ENCODE measurements at regions not wholly inside any gene's neighbourhood (a gene's known extent, or its start where the extent isn't known, plus 50 kb on each side); places are given as distances from the start of the nearest gene placed in this dataset.

DNA sequence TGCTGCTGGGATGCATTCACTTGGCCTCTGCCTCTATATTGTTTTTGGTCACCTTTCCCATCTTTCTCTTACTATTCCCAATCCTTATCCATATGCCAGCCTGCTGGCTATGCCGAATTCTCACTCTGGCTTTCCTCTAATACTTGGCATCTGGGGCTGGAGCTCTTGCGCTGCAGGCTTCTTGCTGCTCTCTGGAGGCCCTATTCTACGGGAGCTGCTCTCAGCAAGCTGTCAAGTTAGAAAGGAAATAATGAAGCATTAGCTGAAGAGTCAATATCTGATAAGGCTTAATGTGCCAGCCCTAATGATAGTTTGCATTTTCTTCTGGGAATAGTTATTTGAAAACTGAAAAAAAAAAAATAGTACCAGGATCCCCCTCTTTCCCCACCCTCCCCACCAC is 125.3 kb upstream of the CYYR1 start:
- no peaks in the 10 kb centered on the region for H3K4me1 ChIP-seq
- TF ChIP-seq, protein P1, sequence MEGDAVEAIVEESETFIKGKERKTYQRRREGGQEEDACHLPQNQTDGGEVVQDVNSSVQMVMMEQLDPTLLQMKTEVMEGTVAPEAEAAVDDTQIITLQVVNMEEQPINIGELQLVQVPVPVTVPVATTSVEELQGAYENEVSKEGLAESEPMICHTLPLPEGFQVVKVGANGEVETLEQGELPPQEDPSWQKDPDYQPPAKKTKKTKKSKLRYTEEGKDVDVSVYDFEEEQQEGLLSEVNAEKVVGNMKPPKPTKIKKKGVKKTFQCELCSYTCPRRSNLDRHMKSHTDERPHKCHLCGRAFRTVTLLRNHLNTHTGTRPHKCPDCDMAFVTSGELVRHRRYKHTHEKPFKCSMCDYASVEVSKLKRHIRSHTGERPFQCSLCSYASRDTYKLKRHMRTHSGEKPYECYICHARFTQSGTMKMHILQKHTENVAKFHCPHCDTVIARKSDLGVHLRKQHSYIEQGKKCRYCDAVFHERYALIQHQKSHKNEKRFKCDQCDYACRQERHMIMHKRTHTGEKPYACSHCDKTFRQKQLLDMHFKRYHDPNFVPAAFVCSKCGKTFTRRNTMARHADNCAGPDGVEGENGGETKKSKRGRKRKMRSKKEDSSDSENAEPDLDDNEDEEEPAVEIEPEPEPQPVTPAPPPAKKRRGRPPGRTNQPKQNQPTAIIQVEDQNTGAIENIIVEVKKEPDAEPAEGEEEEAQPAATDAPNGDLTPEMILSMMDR (IDR thresholded peaks at IDR 0.05), result no peak
- H3K27ac ChIP-seq, result no peak overlapping the region
- DNase-seq (no peak), ATAC-seq (no peak)
- 73 to 83% (median 74%) methylated on average over 3 of the region's 3 CpGs for WGBS, 3 donors
- H3K4me3 ChIP-seq, result no peak overlapping the region
- no peaks in the 10 kb centered on the region for H3K36me3 ChIP-seq (ENCODE audit: insufficient read depth in 1 of 2, low read depth in 1 of 2)
- intact Hi-C loops (cut with DNase I), result no loop called here
- H3K27me3 ChIP-seq (ENCODE audit: insufficient read depth in 3 of 3, low read length in 2 of 3), result no peaks in the 10 kb centered on the region
- no peaks in the 10 kb centered on the region for H3K9me3 ChIP-seq

DNA sequence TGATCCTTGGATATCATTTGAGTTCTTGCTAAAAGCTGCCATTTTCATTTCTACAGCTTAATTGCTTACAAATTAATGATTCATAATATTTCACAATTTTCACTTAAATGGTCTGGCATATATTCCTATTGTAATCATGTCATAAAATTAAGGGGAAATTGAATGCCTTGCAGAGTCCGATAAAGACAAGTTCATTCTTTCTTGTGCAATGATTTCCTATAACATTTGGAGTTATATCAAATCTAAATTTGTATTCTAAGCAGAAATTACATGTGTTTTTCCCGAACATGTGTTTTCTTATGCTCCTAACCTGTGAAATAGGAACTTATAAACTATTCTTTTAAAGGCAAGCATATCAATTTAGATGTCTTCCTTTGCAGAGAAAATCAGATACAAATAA is 118.3 kb upstream of the CYYR1 start:
- Histone ChIP-seq H3K27ac (no peak overlapping the region), H3K4me1 (no peaks in the 10 kb centered on the region), H3K4me3 (no peak overlapping the region), H3K36me3 (ENCODE audit: insufficient read depth in 1 of 2, low read depth in 1 of 2) (no peaks in the 10 kb centered on the region), H3K27me3 (ENCODE audit: insufficient read depth in 3 of 3, low read length in 2 of 3) (no peaks in the 10 kb centered on the region), H3K9me3 (no peaks in the 10 kb centered on the region)
- TF ChIP-seq, protein P1 (IDR thresholded peaks at IDR 0.05), result no peak
- ATAC-seq, result no peak
- intact Hi-C loops (cut with DNase I), result no loop called here
- DNase-seq, result no peak
- WGBS, 3 donors, result 84 to 89% (median 86%) methylated on average over 2 of the region's 2 CpGs

DNA sequence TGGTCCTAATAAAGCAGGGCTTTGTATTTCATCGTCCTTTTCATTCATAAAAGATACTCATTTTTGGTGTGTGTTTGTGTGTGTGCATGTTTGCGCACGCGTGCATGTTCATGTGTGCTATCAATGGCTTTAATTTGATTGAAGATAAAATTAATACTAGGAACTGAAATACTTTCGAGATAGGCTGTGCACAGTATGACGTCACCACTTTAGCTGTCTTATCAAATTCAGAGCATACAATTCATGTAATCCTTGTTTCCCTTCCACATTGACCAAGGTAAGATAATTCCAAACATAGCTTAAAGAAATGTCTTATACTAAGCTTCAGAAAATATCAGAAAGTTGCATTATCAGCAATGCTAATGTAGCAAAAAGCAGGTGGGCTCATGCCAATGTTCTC is 113.6 kb upstream of the CYYR1 start:
- Histone ChIP-seq H3K4me1 (no peaks in the 10 kb centered on the region), H3K4me3 (no peak overlapping the region), H3K27me3 (ENCODE audit: insufficient read depth in 3 of 3, low read length in 2 of 3) (no peaks in the 10 kb centered on the region), H3K27ac (no peak overlapping the region), H3K9me3 (no peaks in the 10 kb centered on the region), H3K36me3 (ENCODE audit: insufficient read depth in 1 of 2, low read depth in 1 of 2) (no peaks in the 10 kb centered on the region)
- TF ChIP-seq, protein P1 (IDR thresholded peaks at IDR 0.05), result no peak
- DNase-seq, result no peak
- 78 to 89% (median 89%) methylated on average over 6 of the region's 6 CpGs for WGBS, 3 donors
- intact Hi-C loops (cut with DNase I), result no loop called here
- ATAC-seq, result no peak

DNA sequence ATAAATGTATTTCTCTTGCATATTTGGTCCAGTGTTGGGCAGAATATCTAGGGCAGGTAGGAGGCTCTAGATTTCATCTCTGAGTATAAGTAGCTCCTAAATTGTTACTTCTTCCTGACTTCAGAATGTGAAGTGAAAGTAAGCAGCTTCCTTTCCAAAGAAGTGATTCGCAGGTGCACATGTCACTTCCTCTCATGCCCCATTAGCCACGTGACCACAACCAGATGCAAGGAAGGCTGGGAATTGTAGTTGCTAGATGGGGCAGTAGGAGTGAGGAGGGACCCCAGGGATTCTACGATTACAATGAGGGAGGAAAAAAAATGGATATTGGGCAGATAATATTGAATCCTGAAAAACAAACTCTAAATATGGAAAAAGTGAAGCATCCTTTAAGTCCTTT is 113.2 kb upstream of the CYYR1 start:
- H3K4me3 ChIP-seq, result no peak overlapping the region
- WGBS, 3 donors, result 35 to 52% (median 38%) methylated on average over 3 of the region's 3 CpGs

DNA sequence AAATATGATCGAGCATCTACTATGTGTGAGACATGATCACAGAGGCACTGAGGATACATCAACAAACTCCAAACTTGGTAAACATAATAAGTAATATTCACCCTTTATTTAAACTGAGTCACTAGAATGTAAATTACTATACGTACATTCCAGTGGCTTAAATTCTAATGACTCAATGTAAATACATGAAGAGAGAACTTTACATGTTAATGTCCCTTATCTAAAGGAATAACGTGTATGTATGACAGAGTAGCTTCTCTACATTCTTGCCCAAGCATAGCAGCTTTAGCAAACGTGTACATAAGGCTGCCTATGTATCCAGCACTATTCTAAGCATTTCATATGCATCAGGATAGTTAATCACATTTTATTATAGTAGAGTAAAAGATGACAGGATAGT is 111.8 kb upstream of the CYYR1 start:
- H3K9me3 ChIP-seq, result no peaks in the 10 kb centered on the region
- no peaks in the 10 kb centered on the region for H3K27me3 ChIP-seq (ENCODE audit: insufficient read depth in 3 of 3, low read length in 2 of 3)
- intact Hi-C loops (cut with DNase I), result no loop called here
- ATAC-seq (no peak), DNase-seq (no peak)
- H3K27ac ChIP-seq, result no peak overlapping the region
- WGBS, 3 donors, result 58 to 67% (median 62%) methylated on average over 4 of the region's 4 CpGs
- no peak overlapping the region for H3K4me3 ChIP-seq
- no peaks in the 10 kb centered on the region for H3K36me3 ChIP-seq (ENCODE audit: insufficient read depth in 1 of 2, low read depth in 1 of 2)
- TF ChIP-seq, protein P1 (IDR thresholded peaks at IDR 0.05), result no peak
- H3K4me1 ChIP-seq, result no peaks in the 10 kb centered on the region

More for the DNA sequence above, 113.2 kb upstream of the CYYR1 start:
- DNase-seq (no peak), ATAC-seq (no peak)
- Histone ChIP-seq H3K36me3 (ENCODE audit: insufficient read depth in 1 of 2, low read depth in 1 of 2) (no peaks in the 10 kb centered on the region), H3K4me1 (no peaks in the 10 kb centered on the region), H3K9me3 (no peaks in the 10 kb centered on the region), H3K27me3 (ENCODE audit: insufficient read depth in 3 of 3, low read length in 2 of 3) (no peaks in the 10 kb centered on the region), H3K27ac (no peak overlapping the region)
- intact Hi-C loops (cut with DNase I), result no loop called here
- TF ChIP-seq, protein P1 (IDR thresholded peaks at IDR 0.05), result no peak

Measured in psoas muscle (tissue), 7 donors.